AG09309 (cell line): ENCODE measurements at regions not wholly inside any gene's neighbourhood (a gene's known extent, or its start where the extent isn't known, plus 50 kb on each side); places are given as distances from the start of the nearest gene placed in this dataset.

Source experiments
- DNase-seq: peaks from one replicate; pipeline ENCODE4 v3.0.0-alpha.2; 2010; ENCODE audit warnings: low read depth
- H3K4me3 ChIP-seq: 2 replicates; pipeline ENCODE4 v1.5.1; 2011; ENCODE audit warnings: mild to moderate bottlenecking, low read depth, low read length, moderate library complexity; ENCODE audit not compliant: control insufficient read depth
- CTCF ChIP-seq: IDR thresholded peaks from 2 replicates; pipeline ENCODE4 v1.5.1; 2011; ENCODE audit warnings: mild to moderate bottlenecking, low read depth, low read length, inconsistent platforms; ENCODE audit not compliant: insufficient read depth, control insufficient read depth; ENCODE audit errors: missing control alignments

DNA sequence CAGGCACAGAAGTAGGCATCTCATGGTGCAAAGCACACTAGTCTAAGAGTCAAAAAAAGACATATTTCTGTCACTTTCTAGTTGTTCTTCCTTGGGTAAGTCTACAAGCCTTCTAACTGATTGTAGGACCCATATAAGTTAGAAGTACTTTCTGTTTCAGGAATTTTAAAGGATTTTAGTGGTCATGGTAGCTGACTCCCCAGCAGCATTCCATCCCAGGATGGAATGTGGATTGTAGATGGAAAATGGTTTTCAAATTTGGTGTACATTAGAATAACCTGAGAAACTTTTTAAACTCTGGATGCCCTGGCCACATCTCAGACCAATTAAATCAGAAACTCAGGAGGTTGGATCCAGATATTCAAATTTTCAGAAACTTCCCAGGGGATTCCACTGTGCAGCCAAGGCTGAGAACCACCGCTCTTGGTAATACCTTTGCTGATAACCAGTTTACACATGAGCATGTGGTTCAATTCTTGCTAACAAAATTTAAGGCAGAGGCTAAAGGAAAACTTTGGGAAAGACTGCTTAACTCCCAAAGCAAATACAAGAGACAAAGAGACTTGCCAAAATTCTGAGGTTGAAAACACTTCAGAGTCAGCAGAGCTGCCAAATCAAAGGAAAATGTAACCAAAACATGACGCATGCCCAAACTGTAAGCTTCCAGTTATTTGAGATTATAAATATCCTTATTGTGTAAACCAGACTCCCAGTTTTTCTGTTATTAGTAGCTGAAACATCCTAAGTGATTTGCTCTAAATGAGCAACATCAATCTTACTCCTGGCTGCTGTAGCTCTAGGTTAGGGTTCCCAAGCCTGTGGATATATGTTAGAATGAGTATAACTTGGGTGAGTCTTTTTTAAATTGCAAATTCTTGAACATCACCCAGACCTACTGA is 145.4 kb upstream of the MTAP start:
- peak; percentile 72 for DNase-seq
- TF ChIP-seq CTCF: no peak
- H3K4me3 ChIP-seq: no peak overlapping the region

DNA sequence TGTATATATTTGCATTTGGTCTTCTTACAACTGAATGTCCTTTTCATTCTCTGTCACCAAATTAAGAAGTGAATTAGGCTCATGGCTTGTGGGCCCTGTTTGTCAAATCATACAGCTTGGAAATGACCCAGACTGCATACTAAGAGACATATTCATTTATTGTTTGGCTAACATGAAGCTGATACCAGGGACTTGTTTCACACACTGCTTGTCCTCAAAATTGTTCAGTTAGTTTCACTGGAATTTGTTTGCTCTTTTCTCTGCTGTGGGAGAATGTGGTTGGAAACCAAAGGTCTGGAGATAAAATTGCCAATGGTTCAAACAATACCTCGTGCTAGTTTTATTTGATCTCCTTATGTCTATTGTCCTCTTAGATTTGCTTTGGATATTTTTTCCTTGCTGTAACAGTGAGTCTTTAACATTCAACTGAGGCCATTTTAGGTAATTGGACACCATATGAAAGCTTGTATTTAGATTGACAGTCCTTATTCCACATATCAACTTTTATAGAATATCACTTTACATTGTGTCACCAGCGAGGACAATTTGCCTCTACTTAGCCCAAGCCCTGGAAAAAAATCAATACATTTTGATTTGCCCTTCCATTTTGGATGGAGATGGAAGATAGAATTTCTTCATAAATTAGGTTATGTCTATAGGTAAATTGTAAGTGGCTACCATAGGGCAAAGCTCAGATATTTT is 144.3 kb upstream of the MTAP start:
- TF ChIP-seq CTCF: no peak
- DNase-seq: no peak
- H3K4me3 ChIP-seq: no peak overlapping the region

- DNase-seq: no peak
- H3K4me3 ChIP-seq: no peak overlapping the region
- TF ChIP-seq CTCF: no peak
These were observed 141.5 kb upstream of the MTAP start for GRCh38 chr9:21660976-21661375.

DNA sequence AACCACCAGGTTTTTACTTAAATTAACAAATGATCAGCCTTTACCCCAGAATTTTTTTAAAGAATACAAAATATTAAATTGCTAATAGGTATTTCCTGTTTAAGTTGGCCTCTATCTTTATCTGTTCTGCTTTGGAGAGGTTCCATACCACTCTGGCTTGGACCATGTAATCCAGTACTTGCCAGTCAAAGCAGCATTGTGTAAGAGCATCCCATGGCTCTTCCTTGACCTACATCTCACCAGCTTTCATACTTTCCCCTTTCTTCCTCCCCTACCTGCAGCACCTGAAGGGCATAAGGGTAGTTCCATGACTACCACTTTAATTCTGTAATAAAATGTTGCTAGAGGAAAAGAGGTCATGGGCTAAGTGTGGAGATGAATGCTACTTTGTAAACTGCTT is 140.8 kb upstream of the MTAP start:
- no peak overlapping the region for H3K4me3 ChIP-seq
- no peak for TF ChIP-seq CTCF
- peak; percentile 50 for DNase-seq

- TF ChIP-seq CTCF: no peak
- no peak for DNase-seq
- no peak overlapping the region for H3K4me3 ChIP-seq
These were observed 133.9 kb upstream of the MTAP start for GRCh38 chr9:21668516-21668915.

DNA sequence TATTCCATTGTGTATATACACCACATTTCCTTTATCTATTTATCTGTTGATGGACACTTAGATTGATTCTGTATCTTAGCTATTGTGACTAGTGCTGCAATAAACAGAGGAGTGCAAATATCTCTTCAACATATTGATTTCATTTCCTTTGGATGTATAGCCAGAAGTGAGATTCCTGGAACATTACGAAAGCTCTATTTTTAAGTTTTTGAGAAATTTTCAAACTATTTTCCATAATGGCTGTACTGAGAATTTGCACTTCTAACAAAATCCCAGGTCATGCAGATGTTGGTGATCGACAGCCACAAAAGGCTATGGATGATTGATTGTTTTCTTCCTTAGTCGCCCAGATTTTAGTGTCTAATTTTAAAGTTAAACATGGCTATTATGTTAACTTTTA is 132.7 kb upstream of the MTAP start:
- no peak for DNase-seq
- H3K4me3 ChIP-seq: no peak overlapping the region
- no peak for TF ChIP-seq CTCF

DNA sequence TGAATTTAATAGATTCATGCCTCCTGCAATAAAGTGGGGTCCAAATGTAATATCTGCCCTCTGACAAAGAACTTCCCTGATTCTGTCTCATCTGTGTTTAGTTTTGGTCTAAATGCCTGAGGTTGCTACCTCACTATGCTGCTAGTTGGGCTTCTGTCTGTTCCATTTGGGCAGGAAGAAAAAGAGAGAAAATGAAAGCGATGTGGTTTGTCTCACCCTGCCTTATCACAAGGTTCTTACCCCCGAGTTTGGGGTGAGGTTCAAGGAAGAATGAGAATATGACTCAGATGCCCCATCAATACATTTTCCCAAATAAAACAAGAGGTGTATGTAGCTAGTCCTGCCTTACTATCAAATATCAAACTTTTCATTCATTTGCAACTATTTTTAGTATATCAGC is 132.1 kb upstream of the MTAP start:
- no peak for TF ChIP-seq CTCF
- DNase-seq: no peak
- no peak overlapping the region for H3K4me3 ChIP-seq
